ENCODE measurements at regions not wholly inside any gene's neighbourhood (a gene's known extent, or its start where the extent isn't known, plus 50 kb on each side); places are given as distances from the start of the nearest gene placed in this dataset.

- no peak overlapping the region for H3K27ac ChIP-seq (ENCODE audit: low read depth, low read length)
- no peak overlapping the region for H3K4me3 Mint-ChIP-seq (ENCODE audit: unreplicated experiment)
- H3K4me2 ChIP-seq (ENCODE audit: low read length), result no peak overlapping the region
- H3K27ac Mint-ChIP-seq (ENCODE audit: unreplicated experiment), result no peak overlapping the region
- H3K9me3 ChIP-seq (ENCODE audit: insufficient read depth, low read depth, low read length), result no peaks in the 10 kb centered on the region
- no peaks in the 10 kb centered on the region for H4K20me1 ChIP-seq (ENCODE audit: insufficient read depth, low read length)
- TF ChIP-seq CTCF (IDR thresholded peaks at IDR 0.05; ENCODE audit: insufficient read depth, low read depth, low read length), result no peak
- no peak for TF ChIP-seq EZH2 (IDR thresholded peaks at IDR 0.05; ENCODE audit: insufficient read depth, low read length)
- no peaks in the 10 kb centered on the region for H3K9me3 Mint-ChIP-seq (ENCODE audit: unreplicated experiment)
- H3K36me3 Mint-ChIP-seq (ENCODE audit: low read depth, unreplicated experiment), result no peaks in the 10 kb centered on the region
- H3K4me1 ChIP-seq (ENCODE audit: insufficient read depth, low read length), result no peaks in the 10 kb centered on the region
- H3K27me3 ChIP-seq (ENCODE audit: insufficient read depth, low read length), result no peaks in the 10 kb centered on the region
- no peaks in the 10 kb centered on the region for H3K79me2 ChIP-seq (ENCODE audit: insufficient read depth, low read length)
- no peak for DNase-seq (ENCODE audit: low read depth)
- no peak overlapping the region for H3K4me3 ChIP-seq (ENCODE audit: insufficient read depth, low read depth, low read length)
- H3K4me1 Mint-ChIP-seq (ENCODE audit: low read depth, unreplicated experiment), result peaks cover 3% of the 10 kb centered on the region
- no peak overlapping the region for H2AFZ ChIP-seq (ENCODE audit: low read depth, low read length)
- H3K36me3 ChIP-seq (ENCODE audit: insufficient read depth, low read length), result no peaks in the 10 kb centered on the region
- no peaks in the 10 kb centered on the region for H3K27me3 Mint-ChIP-seq (ENCODE audit: low read depth, unreplicated experiment)
- no peak overlapping the region for H3K9ac ChIP-seq (ENCODE audit: low read length)
- no peak for FAIRE-seq
Observed at GRCh38 chr2:66069937-66070720, 364.8 kb upstream of the MEIS1 start.

- Histone ChIP-seq H3K4me3 (ENCODE audit: insufficient read depth, low read depth, low read length) (no peak overlapping the region), H3K4me2 (ENCODE audit: low read length) (no peak overlapping the region), H3K27ac (ENCODE audit: low read depth, low read length) (no peak overlapping the region), H3K36me3 (ENCODE audit: insufficient read depth, low read length) (no peaks in the 10 kb centered on the region), H4K20me1 (ENCODE audit: insufficient read depth, low read length) (no peaks in the 10 kb centered on the region), H3K9me3 (ENCODE audit: insufficient read depth, low read depth, low read length) (no peaks in the 10 kb centered on the region), H3K4me1 (ENCODE audit: insufficient read depth, low read length) (no peaks in the 10 kb centered on the region), H2AFZ (ENCODE audit: low read depth, low read length) (no peak overlapping the region), H3K9ac (ENCODE audit: low read length) (no peak overlapping the region), H3K79me2 (ENCODE audit: insufficient read depth, low read length) (no peaks in the 10 kb centered on the region), H3K27me3 (ENCODE audit: insufficient read depth, low read length) (no peaks in the 10 kb centered on the region)
- Mint-ChIP-seq H3K9me3 (ENCODE audit: unreplicated experiment) (no peaks in the 10 kb centered on the region), H3K4me3 (ENCODE audit: unreplicated experiment) (no peak overlapping the region), H3K36me3 (ENCODE audit: low read depth, unreplicated experiment) (no peaks in the 10 kb centered on the region), H3K4me1 (ENCODE audit: low read depth, unreplicated experiment) (no peaks in the 10 kb centered on the region), H3K27me3 (ENCODE audit: low read depth, unreplicated experiment) (no peaks in the 10 kb centered on the region), H3K27ac (ENCODE audit: unreplicated experiment) (no peak overlapping the region)
- no peak for FAIRE-seq
- DNase-seq (ENCODE audit: low read depth), result no peak
- TF ChIP-seq EZH2 (IDR thresholded peaks at IDR 0.05; ENCODE audit: insufficient read depth, low read length) (no peak), CTCF (IDR thresholded peaks at IDR 0.05; ENCODE audit: insufficient read depth, low read depth, low read length) (no peak)
Observed at GRCh38 chr2:66066032-66066431, 368.9 kb upstream of the MEIS1 start.

GRCh38 chr2:66059332-66059731, 375.6 kb upstream of the MEIS1 start:
- H3K9ac ChIP-seq (ENCODE audit: low read length), result no peak overlapping the region
- no peak overlapping the region for H2AFZ ChIP-seq (ENCODE audit: low read depth, low read length)
- no peaks in the 10 kb centered on the region for H3K27me3 ChIP-seq (ENCODE audit: insufficient read depth, low read length)
- no peak overlapping the region for H3K27ac ChIP-seq (ENCODE audit: low read depth, low read length)
- no peak overlapping the region for H3K27ac Mint-ChIP-seq (ENCODE audit: unreplicated experiment)
- H3K9me3 Mint-ChIP-seq (ENCODE audit: unreplicated experiment), result no peaks in the 10 kb centered on the region
- no peaks in the 10 kb centered on the region for H3K9me3 ChIP-seq (ENCODE audit: insufficient read depth, low read depth, low read length)
- H4K20me1 ChIP-seq (ENCODE audit: insufficient read depth, low read length), result no peaks in the 10 kb centered on the region
- FAIRE-seq (no peak), DNase-seq (ENCODE audit: low read depth) (no peak)
- no peak overlapping the region for H3K4me3 Mint-ChIP-seq (ENCODE audit: unreplicated experiment)
- H3K4me2 ChIP-seq (ENCODE audit: low read length), result no peak overlapping the region
- H3K36me3 Mint-ChIP-seq (ENCODE audit: low read depth, unreplicated experiment), result no peaks in the 10 kb centered on the region
- H3K36me3 ChIP-seq (ENCODE audit: insufficient read depth, low read length), result no peaks in the 10 kb centered on the region
- no peak overlapping the region for H3K4me3 ChIP-seq (ENCODE audit: insufficient read depth, low read depth, low read length)
- H3K4me1 ChIP-seq (ENCODE audit: insufficient read depth, low read length), result no peaks in the 10 kb centered on the region
- no peaks in the 10 kb centered on the region for H3K79me2 ChIP-seq (ENCODE audit: insufficient read depth, low read length)
- H3K27me3 Mint-ChIP-seq (ENCODE audit: low read depth, unreplicated experiment), result peaks cover under 1% of the 10 kb centered on the region
- TF ChIP-seq EZH2 (IDR thresholded peaks at IDR 0.05; ENCODE audit: insufficient read depth, low read length) (no peak), CTCF (IDR thresholded peaks at IDR 0.05; ENCODE audit: insufficient read depth, low read depth, low read length) (no peak)
- no peaks in the 10 kb centered on the region for H3K4me1 Mint-ChIP-seq (ENCODE audit: low read depth, unreplicated experiment)
